H9 (cell line): ENCODE measurements at regions not wholly inside any gene's neighbourhood (a gene's known extent, or its start where the extent isn't known, plus 50 kb on each side); places are given as distances from the start of the nearest gene placed in this dataset.

Experiments
- DNase-seq: peaks from one replicate; pipeline ENCODE4 v3.0.0-alpha.2; 2017
- H2AFZ ChIP-seq: one replicate; pipeline ENCODE4 v1.6.1; 2013; ENCODE audit warnings: mild to moderate bottlenecking, low read length, control low read depth, moderate library complexity
- H2AK5ac ChIP-seq: 2 replicates; pipeline ENCODE4 v1.6.1; 2013; ENCODE audit warnings: low read length, control low read depth, mixed read lengths; ENCODE audit not compliant: insufficient read length
- H2BK120ac ChIP-seq: one replicate; pipeline ENCODE4 v1.6.1; 2013; ENCODE audit warnings: low read depth, mild to moderate bottlenecking, low read length, control low read depth, inconsistent platforms; ENCODE audit not compliant: poor library complexity, severe bottlenecking
- H2BK12ac ChIP-seq: 2 replicates; pipeline ENCODE4 v1.6.1; 2013; ENCODE audit warnings: low read length, control low read depth, mixed read lengths, low read depth; ENCODE audit not compliant: insufficient read length
- H2BK15ac ChIP-seq: 2 replicates; pipeline ENCODE4 v1.6.1; 2013; ENCODE audit warnings: low read depth, low read length, control low read depth
- H2BK20ac ChIP-seq: one replicate; pipeline ENCODE4 v1.6.1; 2013; ENCODE audit warnings: low read depth, mild to moderate bottlenecking, low read length, control low read depth, inconsistent platforms; ENCODE audit not compliant: poor library complexity, severe bottlenecking
- H2BK5ac ChIP-seq: 2 replicates; pipeline ENCODE4 v1.6.1; 2013; ENCODE audit warnings: low read length, control low read depth, mixed read lengths; ENCODE audit not compliant: insufficient read length
- H3K14ac ChIP-seq: 2 replicates; pipeline ENCODE4 v1.6.1; 2013; ENCODE audit warnings: low read length, control low read depth; ENCODE audit not compliant: insufficient read depth
- H3K18ac ChIP-seq: 2 replicates; pipeline ENCODE4 v1.6.1; 2013; ENCODE audit warnings: low read depth, mild to moderate bottlenecking, mixed read lengths, low read length, control low read depth; ENCODE audit not compliant: insufficient read length
- H3K23ac ChIP-seq: 2 replicates; pipeline ENCODE4 v1.6.1; 2013; ENCODE audit warnings: low read length, control low read depth, mixed read lengths, low read depth; ENCODE audit not compliant: insufficient read length
- H3K23me2 ChIP-seq: 2 replicates; pipeline ENCODE4 v1.6.1; 2013; ENCODE audit warnings: low read depth, mild to moderate bottlenecking, mixed read lengths, low read length, control low read depth; ENCODE audit not compliant: insufficient read length, poor library complexity, severe bottlenecking
- H3K27ac ChIP-seq: 2 replicates; pipeline ENCODE4 v1.5.1; 2013; ENCODE audit warnings: low read length, control low read depth, mixed read lengths, low read depth; ENCODE audit not compliant: insufficient read length
- H3K27me3 ChIP-seq: 2 replicates; pipeline ENCODE4 v1.6.1; 2013; ENCODE audit warnings: low read length, control low read depth, inconsistent platforms; ENCODE audit not compliant: insufficient read depth
- H3K4ac ChIP-seq: 2 replicates; pipeline ENCODE4 v1.6.1; 2013; ENCODE audit warnings: low read depth, mild to moderate bottlenecking, control low read depth, inconsistent platforms, low read length, moderate library complexity
- H3K4me1 ChIP-seq: 2 replicates; pipeline ENCODE4 v1.6.1; 2013; ENCODE audit warnings: low read length, control low read depth, inconsistent platforms; ENCODE audit not compliant: insufficient read depth
- H3K4me2 ChIP-seq: 2 replicates; pipeline ENCODE4 v1.6.1; 2013; ENCODE audit warnings: low read length, control low read depth, mixed read lengths; ENCODE audit not compliant: insufficient read length, insufficient read depth
- H3K56ac ChIP-seq: 2 replicates; pipeline ENCODE4 v1.6.1; 2013; ENCODE audit warnings: low read depth, mild to moderate bottlenecking, mixed read lengths, low read length, control low read depth; ENCODE audit not compliant: insufficient read length
- H3K79me1 ChIP-seq: 2 replicates; pipeline ENCODE4 v1.6.1; 2013; ENCODE audit warnings: low read depth, mild to moderate bottlenecking, moderate library complexity, low read length, control low read depth, inconsistent platforms; ENCODE audit not compliant: insufficient read depth, poor library complexity, severe bottlenecking
- H3K79me2 ChIP-seq: 2 replicates; pipeline ENCODE4 v1.6.1; 2013; ENCODE audit warnings: low read length, control low read depth, inconsistent platforms; ENCODE audit not compliant: insufficient read depth
- H3K9ac ChIP-seq: 2 replicates; pipeline ENCODE4 v1.6.1; 2013; ENCODE audit warnings: low read length, control low read depth, mixed read lengths; ENCODE audit not compliant: insufficient read length; ENCODE audit errors: extremely low read depth
- H3K9me3 ChIP-seq: one replicate; pipeline ENCODE4 v1.6.1; 2013; ENCODE audit warnings: low read depth, low read length, inconsistent platforms; ENCODE audit not compliant: control insufficient read depth
- H3T11ph ChIP-seq: one replicate; pipeline ENCODE4 v1.6.1; 2013; ENCODE audit warnings: mild to moderate bottlenecking, low read length, control low read depth, inconsistent platforms
- H4K20me1 ChIP-seq: one replicate; pipeline ENCODE4 v1.6.1; 2013; ENCODE audit not compliant: control insufficient read depth, insufficient read length, insufficient read depth
- H4K5ac ChIP-seq: 2 replicates; pipeline ENCODE4 v1.6.1; 2013; ENCODE audit warnings: low read depth, mild to moderate bottlenecking, mixed read lengths, low read length, control low read depth; ENCODE audit not compliant: insufficient read length
- H4K8ac ChIP-seq: replicated peaks from 2 replicates; pipeline ENCODE4 v1.6.1; 2013; ENCODE audit warnings: low read length, control low read depth, mixed read lengths, low read depth; ENCODE audit not compliant: insufficient read length
- H4K91ac ChIP-seq: 2 replicates; pipeline ENCODE4 v1.6.1; 2013; ENCODE audit warnings: low read depth, mild to moderate bottlenecking, moderate library complexity, mixed read lengths, low read length, control low read depth; ENCODE audit not compliant: insufficient read length
- H3K27ac Mint-ChIP-seq, 3 experiments: 2 replicates in 2 of 3; 3 replicates in 1 of 3; pipeline ENCODE4 v1.8.0; 2020 to 2021; ENCODE audit warnings: mixed read lengths in 3 of 3, mild to moderate bottlenecking in 1 of 3, moderate library complexity in 1 of 3
- H3K27me3 Mint-ChIP-seq: 2 replicates; pipeline ENCODE4 v1.8.0; 2021; ENCODE audit warnings: low read depth, mild to moderate bottlenecking, moderate library complexity, mixed read lengths
- H3K36me3 Mint-ChIP-seq, 3 experiments: 2 replicates in 2 of 3; 3 replicates in 1 of 3; pipeline ENCODE4 v1.8.0; 2020 to 2021; ENCODE audit warnings: low read depth in 3 of 3, mixed read lengths in 3 of 3; ENCODE audit not compliant: insufficient read depth in 1 of 3
- H3K4me1 Mint-ChIP-seq, 2 experiments: 2 replicates each; pipeline ENCODE4 v1.8.0; 2020; ENCODE audit warnings: mixed read lengths in 2 of 2
- H3K4me3 Mint-ChIP-seq, 2 experiments: 2 replicates in 1 of 2; 3 replicates in 1 of 2; pipeline ENCODE4 v1.8.0; 2020 to 2021; ENCODE audit warnings: mild to moderate bottlenecking in 2 of 2, mixed read lengths in 2 of 2, moderate library complexity in 1 of 2
- H3K9me3 Mint-ChIP-seq, 2 experiments: 2 replicates in 1 of 2; 3 replicates in 1 of 2; pipeline ENCODE4 v1.8.0; 2020; ENCODE audit warnings: mild to moderate bottlenecking in 2 of 2, mixed read lengths in 2 of 2, moderate library complexity in 1 of 2
- CTCF ChIP-seq: fragments of 200-600 bp; sonication (generic); conservative IDR thresholded peaks from 3 replicates; pipeline ENCODE4 v1.8.0; 2021; ENCODE audit warnings: antibody characterized with exemption, mild to moderate bottlenecking

- H3K27me3 ChIP-seq: no peaks in the 10 kb centered on the region
- no peak overlapping the region for H2AK5ac ChIP-seq
- no peak overlapping the region for H3K4me2 ChIP-seq
- H2BK12ac ChIP-seq: no peak overlapping the region
- H2BK5ac ChIP-seq: no peak overlapping the region
- Mint-ChIP-seq H3K9me3 (no peaks in the 10 kb centered on the region), H3K27me3 (no peaks in the 10 kb centered on the region), H3K27ac (no peak overlapping the region), H3K4me1 (peaks cover 0 to 8% of the 10 kb centered on the region in 2 experiments; a peak in 2 of 4 replicates), H3K36me3 (no peaks in the 10 kb centered on the region), H3K4me3 (no peak overlapping the region)
- H2AFZ ChIP-seq: no peak overlapping the region
- H2BK20ac ChIP-seq: no peak overlapping the region
- H3K23ac ChIP-seq: no peak overlapping the region
- no peak for DNase-seq
- H3K14ac ChIP-seq: no peak overlapping the region
- no peak overlapping the region for H3T11ph ChIP-seq
- H3K79me2 ChIP-seq: no peaks in the 10 kb centered on the region
- no peaks in the 10 kb centered on the region for H3K23me2 ChIP-seq
- H3K9ac ChIP-seq: no peak overlapping the region
- no peak overlapping the region for H4K8ac ChIP-seq
- no peak overlapping the region for H4K91ac ChIP-seq
- H3K79me1 ChIP-seq: no peaks in the 10 kb centered on the region
- H3K9me3 ChIP-seq: no peaks in the 10 kb centered on the region
- H3K18ac ChIP-seq: no peak overlapping the region
- H2BK15ac ChIP-seq: no peak overlapping the region
- H4K20me1 ChIP-seq: no peaks in the 10 kb centered on the region
- no peak for TF ChIP-seq CTCF
- H3K27ac ChIP-seq: no peak overlapping the region
- no peak overlapping the region for H3K4ac ChIP-seq
- no peak overlapping the region for H3K56ac ChIP-seq
- H4K5ac ChIP-seq: no peak overlapping the region
- no peak overlapping the region for H2BK120ac ChIP-seq
- no peaks in the 10 kb centered on the region for H3K4me1 ChIP-seq
These were observed 273.5 kb upstream of the ADAMTS9 start for GRCh38 chr3:64961301-64961700.
